HL-60 (cell line): ENCODE measurements at regions not wholly inside any gene's neighbourhood (a gene's known extent, or its start where the extent isn't known, plus 50 kb on each side); places are given as distances from the start of the nearest gene placed in this dataset.

Experiments used
- DNase-seq, 2 experiments: peaks; one replicate each; pipeline ENCODE4 v3.0.0-alpha.2; 2010 to 2020; ENCODE audit warnings: low read depth in 1 of 2, low spot score in 1 of 2
- H3K27ac ChIP-seq: fragments of 250-450 bp; sonication (Bioruptor Pico); replicated peaks from 2 replicates; pipeline ENCODE4 v1.5.1; 2020; ENCODE audit warnings: mild to moderate bottlenecking, moderate library complexity
- H3K27me3 ChIP-seq: fragments of 250-450 bp; sonication (Bioruptor Pico); 2 replicates; pipeline ENCODE4 v1.5.1; 2021; ENCODE audit warnings: mild to moderate bottlenecking, moderate library complexity; ENCODE audit not compliant: insufficient read depth, poor library complexity, severe bottlenecking
- H3K4me3 ChIP-seq: replicated peaks from 2 replicates; pipeline ENCODE4 v1.5.1; 2011; ENCODE audit warnings: mild to moderate bottlenecking, control low read depth, low read length; ENCODE audit not compliant: insufficient read depth
- CTCF ChIP-seq: IDR thresholded peaks from one replicate; pipeline ENCODE4 v1.5.1; 2011; ENCODE audit warnings: low read length, control low read depth, inconsistent platforms; ENCODE audit not compliant: insufficient read depth
- GABPA ChIP-seq: IDR thresholded peaks from 2 replicates; pipeline ENCODE4 v1.6.1; 2012; ENCODE audit warnings: low read depth
- POLR2AphosphoS5 ChIP-seq: IDR thresholded peaks from 2 replicates; pipeline ENCODE4 v1.6.1; 2012; ENCODE audit warnings: low read depth
- REST ChIP-seq: IDR thresholded peaks from 2 replicates; pipeline ENCODE4 v1.6.1; 2012; ENCODE audit warnings: low read depth; ENCODE audit not compliant: insufficient replicate concordance
- SPI1 ChIP-seq: IDR thresholded peaks from 2 replicates; pipeline ENCODE4 v1.6.1; 2012; ENCODE audit warnings: low read depth, mild to moderate bottlenecking, borderline replicate concordance

GRCh38 chr4:124155239-124155638 lies 557.3 kb downstream of the ANKRD50 start:
- Histone ChIP-seq H3K4me3 (no peak overlapping the region), H3K27me3 (no peaks in the 10 kb centered on the region), H3K27ac (no peak overlapping the region)
- TF ChIP-seq POLR2AphosphoS5, result no peak
- TF ChIP-seq REST, result no peak
- no peak for TF ChIP-seq SPI1
- no peak for TF ChIP-seq CTCF
- TF ChIP-seq GABPA, result no peak
- no peak for DNase-seq

DNA sequence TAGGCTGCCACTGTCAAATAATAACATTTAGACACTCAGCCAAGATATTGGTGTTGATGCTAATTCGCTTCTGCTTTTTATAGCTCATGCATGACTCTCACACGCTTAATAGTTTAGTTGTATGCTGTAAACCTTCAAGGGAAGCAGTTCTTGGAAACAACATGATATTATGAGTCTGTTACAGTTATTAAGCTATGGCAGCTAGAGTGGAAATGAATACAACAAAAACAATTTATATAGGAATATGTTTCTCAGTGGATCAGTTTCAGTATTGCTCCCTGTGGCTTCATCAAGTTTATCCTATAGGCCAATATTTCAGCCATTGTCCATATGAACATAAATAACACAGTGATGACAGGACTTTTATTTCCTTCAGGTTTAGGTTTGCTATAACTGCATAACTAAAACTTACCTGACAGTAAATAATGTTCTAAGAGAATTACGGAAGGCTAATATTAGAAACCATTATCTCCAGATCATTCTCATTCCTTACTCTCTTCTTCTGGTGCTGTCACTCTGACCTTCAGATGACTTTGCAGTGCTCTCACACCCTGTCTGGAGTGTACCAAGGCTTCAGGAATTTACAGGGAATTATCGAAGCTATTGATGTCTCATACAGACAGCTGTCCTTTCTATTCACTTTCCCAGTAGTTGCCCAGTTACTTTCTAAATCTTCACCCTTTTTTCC lies 555.0 kb downstream of the ANKRD50 start:
- H3K27me3 ChIP-seq, result no peaks in the 10 kb centered on the region
- TF ChIP-seq CTCF (no peak), REST (no peak), GABPA (no peak), SPI1 (no peak), POLR2AphosphoS5 (no peak)
- no peak for DNase-seq
- no peak overlapping the region for H3K4me3 ChIP-seq
- no peak overlapping the region for H3K27ac ChIP-seq

GRCh38 chr4:124163401-124163800 lies 549.1 kb downstream of the ANKRD50 start:
- TF ChIP-seq REST (no peak), GABPA (no peak), SPI1 (no peak), POLR2AphosphoS5 (no peak), CTCF (no peak)
- Histone ChIP-seq H3K27ac (no peak overlapping the region), H3K27me3 (no peaks in the 10 kb centered on the region), H3K4me3 (no peak overlapping the region)
- DNase-seq, result no peak
